ENCODE measurements at regions not wholly inside any gene's neighbourhood (a gene's known extent, or its start where the extent isn't known, plus 50 kb on each side); places are given as distances from the start of the nearest gene placed in this dataset.

- Histone ChIP-seq H3K27ac (replicated peaks) (no peak overlapping the region), H3K27me3 (ENCODE audit: insufficient read depth, poor library complexity, severe bottlenecking) (no peaks in the 10 kb centered on the region), H3K4me3 (replicated peaks; ENCODE audit: insufficient read depth, low read length) (no peak overlapping the region)
- TF ChIP-seq GABPA (IDR thresholded peaks at IDR 0.05; ENCODE audit: low read depth) (no peak), CTCF (IDR thresholded peaks at IDR 0.05; ENCODE audit: insufficient read depth, low read length) (no peak), POLR2AphosphoS5 (IDR thresholded peaks at IDR 0.05; ENCODE audit: low read depth) (no peak), REST (IDR thresholded peaks at IDR 0.05; ENCODE audit: insufficient replicate concordance, low read depth) (no peak), SPI1 (IDR thresholded peaks at IDR 0.05; ENCODE audit: borderline replicate concordance, low read depth) (no peak)
- no peak for DNase-seq (ENCODE audit: low read depth in 1 of 2, low spot score in 1 of 2)
Measured at GRCh38 chr22:48908547-48908946, 919.1 kb downstream of the BRD1 start.

GRCh38 chr22:48907591-48907990 lies 920.1 kb downstream of the BRD1 start:
- H3K27me3 ChIP-seq (ENCODE audit: insufficient read depth, poor library complexity, severe bottlenecking): no peaks in the 10 kb centered on the region
- no peak for TF ChIP-seq CTCF (IDR thresholded peaks at IDR 0.05; ENCODE audit: insufficient read depth, low read length)
- TF ChIP-seq SPI1 (IDR thresholded peaks at IDR 0.05; ENCODE audit: borderline replicate concordance, low read depth): no peak
- TF ChIP-seq GABPA (IDR thresholded peaks at IDR 0.05; ENCODE audit: low read depth): no peak
- no peak for TF ChIP-seq POLR2AphosphoS5 (IDR thresholded peaks at IDR 0.05; ENCODE audit: low read depth)
- TF ChIP-seq REST (IDR thresholded peaks at IDR 0.05; ENCODE audit: insufficient replicate concordance, low read depth): no peak
- H3K4me3 ChIP-seq (replicated peaks; ENCODE audit: insufficient read depth, low read length): no peak overlapping the region
- no peak for DNase-seq (ENCODE audit: low read depth in 1 of 2, low spot score in 1 of 2)
- no peak overlapping the region for H3K27ac ChIP-seq (replicated peaks)

- Histone ChIP-seq H3K27me3 (ENCODE audit: insufficient read depth, poor library complexity, severe bottlenecking) (no peaks in the 10 kb centered on the region), H3K4me3 (replicated peaks; ENCODE audit: insufficient read depth, low read length) (no peak overlapping the region), H3K27ac (replicated peaks) (no peak overlapping the region)
- no peak for DNase-seq (ENCODE audit: low read depth in 1 of 2, low spot score in 1 of 2)
- no peak for TF ChIP-seq SPI1 (IDR thresholded peaks at IDR 0.05; ENCODE audit: borderline replicate concordance, low read depth)
- no peak for TF ChIP-seq POLR2AphosphoS5 (IDR thresholded peaks at IDR 0.05; ENCODE audit: low read depth)
- no peak for TF ChIP-seq REST (IDR thresholded peaks at IDR 0.05; ENCODE audit: insufficient replicate concordance, low read depth)
- no peak for TF ChIP-seq CTCF (IDR thresholded peaks at IDR 0.05; ENCODE audit: insufficient read depth, low read length)
- no peak for TF ChIP-seq GABPA (IDR thresholded peaks at IDR 0.05; ENCODE audit: low read depth)
Measured at GRCh38 chr22:48906216-48906835, 921.3 kb downstream of the BRD1 start.

Data from HL-60 (cell line).